Esophagus muscularis mucosa (tissue), 4 donors: ENCODE measurements at regions not wholly inside any gene's neighbourhood (a gene's known extent, or its start where the extent isn't known, plus 50 kb on each side); places are given as distances from the start of the nearest gene placed in this dataset.
"Not testable (repeated sequence)": the region's sequence is repeated elsewhere in the genome, so short reads cannot be mapped to it uniquely, and the experiment has no call there.

Source experiments
- DNase-seq: peaks from one replicate; pipeline ENCODE4 v3.0.0-alpha.2; 2017; ENCODE audit errors: extremely low spot score
- H3K27ac ChIP-seq, 4 donors: fragments of 200-600 bp; sonication (generic); replicated peaks in 1 of 4; 1 replicate in 3 of 4; 2 replicates in 1 of 4; pipeline ENCODE4 v1.5.1; 2016 to 2019; ENCODE audit warnings: mild to moderate bottlenecking in 1 of 4
- H3K27me3 ChIP-seq, 4 donors: fragments of 200-600 bp; sonication (generic); one replicate each; pipeline versions ENCODE4 v1.5.1 to v1.6.0; 2016 to 2019
- H3K36me3 ChIP-seq, 4 donors: fragments of 200-600 bp; sonication (generic); one replicate each; pipeline ENCODE4 v1.5.1; 2016 to 2019
- H3K4me1 ChIP-seq, 4 donors: fragments of 200-600 bp; sonication (generic); one replicate each; pipeline ENCODE4 v1.5.1; 2016 to 2019
- H3K4me3 ChIP-seq, 4 donors: fragments of 200-600 bp; sonication (generic); 1 replicate in 2 of 4; 2 replicates in 2 of 4; pipeline ENCODE4 v1.5.1; 2016 to 2019; ENCODE audit warnings: mild to moderate bottlenecking in 4 of 4, moderate library complexity in 1 of 4
- H3K9me3 ChIP-seq, 4 donors: fragments of 200-600 bp; sonication (generic); 1 replicate in 3 of 4; 2 replicates in 1 of 4; pipeline ENCODE4 v1.5.1; 2016 to 2019
- CTCF ChIP-seq, 3 experiments: fragments of 200-600 bp in 2 of 3; fragments of 450-650 bp in 1 of 3; sonication (generic) in 2 of 3; IDR thresholded peaks; one replicate each; pipeline ENCODE4 v1.5.1; 2017 to 2019; ENCODE audit warnings: antibody characterized with exemption in 3 of 3, mild to moderate bottlenecking in 2 of 3, moderate library complexity in 1 of 3
- EP300 ChIP-seq: sonication (generic); formaldehyde crosslinking; IDR thresholded peaks from one replicate; pipeline ENCODE4 v1.6.1; 2017; ENCODE audit warnings: antibody characterized with exemption
- POLR2A ChIP-seq: fragments of 450-650 bp; IDR thresholded peaks from one replicate; pipeline ENCODE4 v1.6.1; 2017; ENCODE audit warnings: antibody characterized with exemption, moderate library complexity, mild to moderate bottlenecking, low read depth
- POLR2AphosphoS5 ChIP-seq, 2 donors: sonication (generic); formaldehyde crosslinking; IDR thresholded peaks; one replicate each; pipeline ENCODE4 v1.6.1; 2017; ENCODE audit warnings: antibody characterized with exemption in 2 of 2
- WGBS: methylation state at CpG from one replicate; pipeline ENCODE4 v1.1.5; 2018; 5-methylcytosine and 5-hydroxymethylcytosine counted together
- intact Hi-C: fragments of 100-400 bp; cut with DNase I; formaldehyde crosslinking; loops from one replicate; pipeline ENCODE4 v1.15.1; 2023

GRCh38 chr7:76202-76601, 116.2 kb upstream of the FAM20C start:
- H3K9me3 ChIP-seq, intact Hi-C loops, H3K27me3 ChIP-seq, H3K4me1 ChIP-seq, H3K36me3 ChIP-seq, H3K4me3 ChIP-seq, DNase-seq, H3K27ac ChIP-seq: not testable (repeated sequence)
- 60% methylated on average over 4 of the region's 11 CpGs for WGBS

- H3K9me3 ChIP-seq, H3K27ac ChIP-seq, H3K4me3 ChIP-seq, H3K36me3 ChIP-seq, DNase-seq, intact Hi-C loops, H3K27me3 ChIP-seq, H3K4me1 ChIP-seq: not testable (repeated sequence)
- 43% methylated on average over 8 of the region's 11 CpGs for WGBS
These were observed 115.5 kb upstream of the FAM20C start for GRCh38 chr7:76829-77395.

GRCh38 chr7:78862-79261, 113.5 kb upstream of the FAM20C start:
- DNase-seq, H3K27ac ChIP-seq, H3K4me3 ChIP-seq, H3K27me3 ChIP-seq, H3K9me3 ChIP-seq, H3K4me1 ChIP-seq, H3K36me3 ChIP-seq, intact Hi-C loops: not testable (repeated sequence)
- WGBS = 93% methylated on average over 4 of the region's 7 CpGs

GRCh38 chr7:79400-80055, 112.8 kb upstream of the FAM20C start:
- H3K27me3 ChIP-seq, H3K4me3 ChIP-seq, H3K27ac ChIP-seq, intact Hi-C loops, H3K9me3 ChIP-seq, H3K36me3 ChIP-seq, H3K4me1 ChIP-seq, DNase-seq: not testable (repeated sequence)
- WGBS = 61% methylated on average over 4 of the region's 15 CpGs

- WGBS = 93% methylated on average over 15 of the region's 28 CpGs
- Histone ChIP-seq H3K4me1 (peaks cover 3 to 11% (median 6%) of the 10 kb centered on the region in 4 donors), H3K9me3 (no peaks in the 10 kb centered on the region), H3K36me3 (no peaks in the 10 kb centered on the region), H3K27me3 (no peaks in the 10 kb centered on the region), H3K4me3 (no peak overlapping the region), H3K27ac (no peak overlapping the region)
- DNase-seq = no peak
- intact Hi-C loops = no loop called here
- TF ChIP-seq POLR2AphosphoS5 (IDR thresholded peaks at IDR 0.05) (no peak), CTCF (IDR thresholded peaks at IDR 0.05) (no peak), POLR2A (no peak), EP300 (no peak)
These were observed 111.9 kb upstream of the FAM20C start for GRCh38 chr7:80259-81067.

- Histone ChIP-seq H3K4me3 (no peak overlapping the region), H3K27ac (no peak overlapping the region), H3K36me3 (no peaks in the 10 kb centered on the region), H3K27me3 (no peaks in the 10 kb centered on the region), H3K9me3 (no peaks in the 10 kb centered on the region), H3K4me1 (peaks cover 8 to 19% (median 14%) of the 10 kb centered on the region in 4 donors)
- WGBS = 82% methylated on average over 20 of the region's 23 CpGs
- no peak for DNase-seq
- intact Hi-C loops = no loop called here
- TF ChIP-seq CTCF (IDR thresholded peaks at IDR 0.05) = no peak
- no peak for TF ChIP-seq EP300
- no peak for TF ChIP-seq POLR2AphosphoS5 (IDR thresholded peaks at IDR 0.05)
- TF ChIP-seq POLR2A = no peak
These were observed 111.1 kb upstream of the FAM20C start for GRCh38 chr7:81068-81925.
